Anterior cingulate cortex (tissue), 58 donors: ENCODE measurements at regions not wholly inside any gene's neighbourhood (a gene's known extent, or its start where the extent isn't known, plus 50 kb on each side); places are given as distances from the start of the nearest gene placed in this dataset.
A peak's percentile ranks its signal among the peaks of the same experiment; 100 is the strongest.

Experiments used
- DNase-seq, 58 donors: peaks; one replicate each; lab custom pipeline; 2025; lab: John Stamatoyannopoulos, UW

GRCh38 chr11:92880381-92880780, 89.1 kb upstream of the MTNR1B start:
- no peak for DNase-seq

DNA sequence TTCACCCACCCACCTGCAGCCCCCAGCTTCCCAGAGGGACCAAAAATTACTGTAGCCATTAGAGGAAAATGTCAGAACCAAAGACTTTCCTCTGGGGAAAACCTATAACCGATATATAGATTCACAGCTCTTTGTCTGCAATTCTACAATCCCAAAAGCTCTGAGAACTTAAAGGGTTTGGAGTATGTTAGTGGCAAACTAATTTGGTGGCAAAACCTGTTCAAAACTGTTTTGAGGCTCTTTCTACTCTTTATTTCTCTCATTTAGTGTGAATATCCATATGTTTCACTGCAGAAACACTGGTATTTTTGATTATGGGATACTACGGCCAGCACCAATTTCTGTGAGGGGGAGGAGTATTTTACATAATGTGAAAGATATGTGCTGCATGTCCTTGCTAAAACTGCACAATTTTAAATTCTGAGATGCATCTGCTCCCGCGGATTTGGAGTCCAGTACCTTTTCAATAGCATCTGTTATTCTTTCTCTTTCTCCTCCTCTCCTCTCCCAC, 87.5 kb upstream of the MTNR1B start:
- peak in 1 of 58 donors; percentile 39 for DNase-seq

- DNase-seq: no peak
Observed at GRCh38 chr11:92882828-92883611, 86.4 kb upstream of the MTNR1B start.

GRCh38 chr11:92885600-92885999, 83.9 kb upstream of the MTNR1B start:
- no peak for DNase-seq

DNA sequence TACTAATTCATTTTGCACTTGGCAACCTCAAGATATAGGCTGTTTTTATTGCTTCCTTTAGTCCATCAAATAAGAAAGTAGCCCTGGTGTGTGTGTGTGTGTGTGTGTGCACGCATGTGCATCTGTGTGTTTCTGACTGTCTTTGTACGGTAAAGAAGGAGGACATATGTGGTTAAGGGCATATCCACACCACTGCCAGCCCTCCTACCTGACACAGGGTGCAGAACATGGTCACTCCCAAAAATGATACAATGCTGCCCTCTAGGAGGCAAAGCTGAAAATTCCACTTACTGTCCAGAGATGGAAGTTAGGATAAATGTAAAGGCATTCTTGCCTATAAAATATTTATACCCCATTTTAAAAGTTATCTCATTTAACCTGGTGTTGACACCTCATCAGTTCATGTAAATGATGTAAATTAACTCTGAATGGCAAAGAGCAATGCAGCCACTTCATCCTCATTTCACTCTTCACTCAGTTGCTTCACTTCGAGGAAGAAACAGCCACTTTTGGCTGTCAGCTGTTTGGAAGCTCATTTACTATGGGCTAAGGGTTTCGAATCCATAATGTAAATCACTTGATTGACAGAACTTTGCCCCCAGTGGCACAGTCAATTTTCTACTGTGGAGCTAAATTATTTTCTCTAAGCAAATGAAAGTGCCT, 83.1 kb upstream of the MTNR1B start:
- DNase-seq: peak in 29 of 58 donors; percentile 2 to 71 (median 21)

DNA sequence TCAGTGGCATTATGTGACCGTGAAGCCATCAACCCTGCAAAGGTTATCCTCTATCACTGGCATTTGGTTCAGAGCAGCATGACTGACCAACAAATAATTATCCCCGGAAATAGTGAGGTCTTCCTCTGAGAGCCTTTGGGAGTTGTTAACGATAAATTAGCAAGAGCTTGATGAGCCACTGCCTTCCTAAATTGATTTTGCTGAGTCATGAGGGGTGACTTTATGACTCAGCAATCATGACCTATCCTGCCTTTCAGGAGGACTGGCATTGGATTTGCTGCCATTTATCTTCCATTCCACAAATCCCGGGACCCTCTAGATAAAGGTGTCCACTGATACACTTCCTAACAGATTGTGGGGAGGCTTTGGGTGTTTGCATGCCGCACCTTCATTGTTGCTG, 80.8 kb upstream of the MTNR1B start:
- DNase-seq: no peak

DNA sequence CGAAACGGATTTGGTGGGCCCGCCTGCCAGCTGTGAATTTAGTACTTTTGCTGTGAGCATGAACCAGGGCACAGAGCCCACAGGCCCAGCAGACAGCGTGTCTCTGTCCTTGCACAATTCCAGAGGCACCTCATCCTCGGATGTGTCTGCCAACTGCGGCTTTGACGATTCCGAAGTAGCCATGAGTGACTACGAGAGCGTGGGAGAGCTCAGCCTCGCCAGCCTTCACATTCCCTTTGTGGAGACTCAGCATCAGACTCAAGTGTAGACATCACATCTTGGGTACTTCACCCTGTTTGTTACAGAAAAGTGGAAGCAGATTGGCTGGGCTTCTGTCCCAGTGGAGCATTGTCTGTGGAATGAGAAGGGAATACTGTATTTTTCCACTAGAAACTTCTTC, 78.6 kb upstream of the MTNR1B start:
- no peak for DNase-seq

DNA sequence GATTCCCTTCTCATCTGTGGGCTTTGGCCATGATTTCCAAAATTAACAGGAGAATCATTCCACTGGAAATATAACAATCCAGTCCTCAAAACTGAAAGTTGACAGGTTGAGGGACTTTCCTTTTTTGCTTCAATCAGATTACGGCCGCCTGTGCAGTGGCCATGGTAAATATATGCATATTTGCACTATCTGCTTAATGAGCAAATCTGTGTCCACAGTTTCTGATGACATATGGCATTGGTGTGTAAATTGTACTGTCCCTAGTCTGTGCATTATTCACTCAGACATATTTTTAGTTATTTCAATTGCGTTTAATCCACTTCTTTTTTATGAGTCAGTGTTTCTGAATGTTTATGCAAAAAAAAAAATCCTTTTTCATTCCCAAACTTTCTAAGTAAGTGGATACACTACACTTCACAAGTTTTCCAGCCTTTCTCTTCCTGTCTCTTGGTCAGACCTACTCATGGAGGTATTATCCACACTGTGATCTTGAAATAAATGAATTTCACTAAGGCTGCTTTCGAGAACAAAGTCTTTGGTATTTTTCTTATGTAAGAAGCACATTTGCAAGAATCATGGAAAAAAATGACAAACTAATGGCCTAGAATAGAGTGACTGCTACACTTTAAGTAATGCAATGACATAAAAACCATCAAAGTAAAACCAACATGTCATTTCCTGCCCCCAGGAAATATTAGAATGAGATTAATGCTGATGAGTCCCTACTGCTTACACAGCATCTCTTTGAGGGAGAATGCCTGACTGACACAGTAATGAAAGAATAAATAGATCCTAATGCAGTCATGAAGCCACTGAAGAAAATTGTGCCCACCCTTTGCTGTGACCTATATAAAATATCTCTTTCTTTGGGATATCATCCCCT, 76.4 kb upstream of the MTNR1B start:
- DNase-seq: no peak

DNA sequence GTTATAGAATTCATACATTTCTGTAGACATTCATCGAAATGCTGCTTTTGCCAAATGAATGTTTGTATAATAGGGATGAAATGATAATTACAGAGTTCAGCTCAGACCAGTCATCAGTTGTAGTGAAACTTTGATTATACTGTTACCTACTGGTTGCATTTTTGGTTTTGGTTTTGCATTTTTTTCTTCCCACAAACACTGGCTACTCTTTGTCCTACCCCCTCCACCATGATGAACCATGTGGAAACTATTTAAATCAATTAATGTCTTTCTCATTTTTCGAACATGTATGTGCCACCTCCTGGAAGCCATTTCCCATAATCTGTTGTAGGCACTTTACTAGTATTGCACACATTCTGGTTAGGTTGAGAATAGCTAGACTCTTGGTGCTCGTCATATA, 75.3 kb upstream of the MTNR1B start:
- no peak for DNase-seq

GRCh38 chr11:92897487-92897886, 72.0 kb upstream of the MTNR1B start:
- no peak for DNase-seq

- no peak for DNase-seq
Observed at GRCh38 chr11:92902417-92902816, 67.0 kb upstream of the MTNR1B start.

GRCh38 chr11:92907671-92908070, 61.8 kb upstream of the MTNR1B start:
- no peak for DNase-seq

- DNase-seq: no peak
Observed at GRCh38 chr11:92909214-92909613, 60.2 kb upstream of the MTNR1B start.

- DNase-seq: no peak
Observed at GRCh38 chr11:92911478-92911877, 58.0 kb upstream of the MTNR1B start.

GRCh38 chr11:92915551-92915950, 53.9 kb upstream of the MTNR1B start:
- DNase-seq: no peak

DNA sequence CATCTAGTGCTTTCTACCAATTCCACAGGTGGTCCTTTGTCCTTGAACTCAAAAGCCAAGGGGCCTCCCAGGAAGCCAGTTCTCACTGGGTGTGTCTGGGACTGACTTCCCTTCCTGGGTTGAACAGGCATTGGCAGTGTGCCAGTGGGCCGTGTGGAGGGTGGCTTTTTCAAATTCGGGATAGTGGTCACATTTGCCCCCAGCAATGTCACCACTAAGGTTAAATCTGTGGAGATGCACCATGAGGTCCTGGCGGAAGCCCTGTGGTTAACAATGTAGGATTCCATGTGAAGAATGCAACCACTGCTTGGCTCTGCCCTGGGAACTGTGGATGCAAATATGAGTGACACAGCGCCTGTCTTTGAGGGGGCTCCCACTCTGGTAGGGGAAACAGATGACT, 53.2 kb upstream of the MTNR1B start:
- no peak for DNase-seq

GRCh38 chr11:92917927-92918326, 51.5 kb upstream of the MTNR1B start:
- no peak for DNase-seq

GRCh38 chr11:92919048-92919447, 50.4 kb upstream of the MTNR1B start:
- no peak for DNase-seq
